Adrenal gland (tissue), 5 donors: ENCODE measurements at regions not wholly inside any gene's neighbourhood (a gene's known extent, or its start where the extent isn't known, plus 50 kb on each side); places are given as distances from the start of the nearest gene placed in this dataset.

ENCODE experiments used
- CTCF ChIP-seq, 6 experiments: fragments of 450-650 bp in 4 of 6; fragments of 200-600 bp in 2 of 6; sonication (generic) in 1 of 6; IDR thresholded peaks; 1 replicate in 5 of 6; 2 replicates in 1 of 6; pipeline versions ENCODE4 v1.5.1 to v1.8.0; 2016 to 2021; ENCODE audit warnings: antibody characterized with exemption in 6 of 6, mild to moderate bottlenecking in 2 of 6, moderate library complexity in 1 of 6
- POLR2A ChIP-seq, 2 donors: fragments of 450-650 bp; IDR thresholded peaks; one replicate each; pipeline ENCODE4 v1.6.1; 2017; ENCODE audit warnings: antibody characterized with exemption in 2 of 2, mild to moderate bottlenecking in 2 of 2, moderate library complexity in 1 of 2
- donor health status: DM: no; HTN: no; CAD: no.

- TF ChIP-seq CTCF (IDR thresholded peaks at IDR 0.05) (no peak), POLR2A (IDR thresholded peaks at IDR 0.05) (no peak)
Measured at GRCh38 chr13:50682966-50683365, 160.5 kb downstream of the DLEU7 start.
